Transverse colon (tissue), 4 donors: ENCODE measurements at regions not wholly inside any gene's neighbourhood (a gene's known extent, or its start where the extent isn't known, plus 50 kb on each side); places are given as distances from the start of the nearest gene placed in this dataset.

Experiments
- DNase-seq: peaks from one replicate; pipeline ENCODE4 v3.0.0-alpha.2; 2019
- H3K27ac ChIP-seq, 4 donors: fragments of 200-600 bp; sonication (generic); 2 replicates each; pipeline ENCODE4 v1.5.1; 2016 to 2018; ENCODE audit warnings: inconsistent platforms in 4 of 4
- H3K27me3 ChIP-seq: fragments of 200-600 bp; sonication (generic); 2 replicates; pipeline ENCODE4 v1.5.1; 2017; ENCODE audit warnings: inconsistent platforms
- H3K36me3 ChIP-seq, 4 donors: fragments of 200-600 bp; sonication (generic); 2 replicates each; pipeline ENCODE4 v1.5.1; 2017 to 2019; ENCODE audit warnings: inconsistent platforms in 4 of 4
- H3K4me1 ChIP-seq, 4 donors: fragments of 200-600 bp; sonication (generic); 2 replicates each; pipeline ENCODE4 v1.5.1; 2017 to 2020; ENCODE audit warnings: inconsistent platforms in 4 of 4
- H3K4me3 ChIP-seq, 4 donors: fragments of 200-600 bp; sonication (generic); 1 replicate in 1 of 4; 2 replicates in 3 of 4; pipeline versions ENCODE4 v1.5.1 to v1.6.1; 2017 to 2019; ENCODE audit warnings: inconsistent platforms in 4 of 4
- H3K9me3 ChIP-seq, 2 donors: fragments of 200-600 bp; sonication (generic); 2 replicates each; pipeline ENCODE4 v1.5.1; 2017 to 2019; ENCODE audit warnings: inconsistent platforms in 2 of 2
- EP300 ChIP-seq: sonication (generic); formaldehyde crosslinking; IDR thresholded peaks from one replicate; pipeline ENCODE4 v1.6.1; 2017; ENCODE audit warnings: antibody characterized with exemption, low read depth
- POLR2A ChIP-seq: fragments of 450-650 bp; IDR thresholded peaks from one replicate; pipeline ENCODE4 v1.6.1; 2016; ENCODE audit warnings: antibody characterized with exemption, mild to moderate bottlenecking, moderate library complexity
- POLR2AphosphoS5 ChIP-seq, 3 donors: sonication (generic); formaldehyde crosslinking; IDR thresholded peaks; one replicate each; pipeline ENCODE4 v1.6.1; 2016; ENCODE audit warnings: antibody characterized with exemption in 3 of 3
- WGBS, 2 donors: methylation state at CpG; one replicate each; pipeline ENCODE4 v1.1.5; 2018; ENCODE audit warnings: low coverage in 1 of 2; 5-methylcytosine and 5-hydroxymethylcytosine counted together
- in situ Hi-C, 4 donors: fragments of 200-750 bp; cut with MboI; loops; one replicate each; pipeline versions ENCODE4 v1.15.0 to v1.15.1; 2017; ENCODE audit warnings: low sequenced_read_pairs in 3 of 4, low pct_ligation_motif_present in 1 of 4, low pct_unique_long_range_greater_than_20kb in 1 of 4
- intact Hi-C: fragments of 100-400 bp; cut with DNase I; formaldehyde crosslinking; loops from one replicate; pipeline ENCODE4 v1.15.1; 2023; ENCODE audit warnings: low total_unique reads
- TF ChIP-seq, protein P1 (sequence below), 5 experiments: fragments of 200-600 bp in 3 of 5; fragments of 450-650 bp in 2 of 5; sonication (generic) in 3 of 5; IDR thresholded peaks; 1 replicate in 2 of 5; 2 replicates in 3 of 5; pipeline ENCODE4 v1.5.1; 2016 to 2017; ENCODE audit warnings: antibody characterized with exemption in 5 of 5, inconsistent platforms in 3 of 5, mild to moderate bottlenecking in 2 of 5, moderate library complexity in 1 of 5

DNA sequence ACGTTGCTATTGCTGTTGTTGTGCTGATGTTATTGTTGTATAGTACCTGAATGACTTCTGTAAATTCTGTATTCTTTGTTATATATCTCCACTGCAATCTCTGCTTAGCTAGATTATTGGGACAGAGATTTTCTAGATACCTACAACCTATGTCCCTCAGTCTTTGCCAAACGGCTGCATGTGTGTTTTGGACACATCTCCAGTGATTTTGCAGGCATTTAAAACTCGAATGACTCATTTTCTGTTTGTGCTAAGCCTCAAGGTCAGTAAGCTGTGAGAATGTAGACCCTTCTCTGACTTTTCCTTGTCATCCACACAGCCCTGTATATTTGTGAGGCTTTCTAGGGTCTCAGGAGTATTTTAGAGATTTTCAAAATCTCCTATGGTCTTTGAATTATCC lies 410.7 kb downstream of the POM121L12 start:
- H3K36me3 ChIP-seq = no peaks in the 10 kb centered on the region
- H3K9me3 ChIP-seq = peaks cover 0 to 4% of the 10 kb centered on the region in 2 donors
- in situ Hi-C loops (no loop called here), intact Hi-C loops (no loop called here)
- 52 to 55% methylated on average over 3 of the region's 3 CpGs for WGBS, 2 donors
- no peak for DNase-seq
- no peaks in the 10 kb centered on the region for H3K27me3 ChIP-seq
- no peak overlapping the region for H3K4me3 ChIP-seq
- TF ChIP-seq EP300 = no peak
- no peak overlapping the region for H3K27ac ChIP-seq
- H3K4me1 ChIP-seq = no peaks in the 10 kb centered on the region

DNA sequence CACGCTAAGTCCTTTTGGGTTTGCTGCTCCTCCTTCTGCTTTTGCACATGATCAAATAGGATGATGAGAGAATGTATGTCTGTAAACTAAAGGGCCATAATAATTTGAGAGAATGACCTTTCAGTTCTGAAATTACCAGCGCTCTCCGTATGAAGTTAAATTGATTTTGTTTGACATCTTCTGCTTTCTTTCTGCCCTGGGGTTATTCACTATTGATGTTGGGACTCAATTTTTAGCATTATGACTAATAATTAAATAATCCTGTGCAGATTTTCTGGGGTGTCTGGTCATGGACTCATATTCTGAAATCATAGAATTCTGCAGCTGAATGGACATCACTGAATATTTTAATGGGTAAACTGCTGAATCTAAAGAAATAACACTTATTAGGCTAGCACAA lies 423.2 kb downstream of the POM121L12 start:
- intact Hi-C loops = no loop called here
- no peak for DNase-seq
- no peak for TF ChIP-seq POLR2AphosphoS5 (IDR thresholded peaks at IDR 0.05)
- no peak for TF ChIP-seq POLR2A
- no peak for TF ChIP-seq EP300
- TF ChIP-seq, protein P1, sequence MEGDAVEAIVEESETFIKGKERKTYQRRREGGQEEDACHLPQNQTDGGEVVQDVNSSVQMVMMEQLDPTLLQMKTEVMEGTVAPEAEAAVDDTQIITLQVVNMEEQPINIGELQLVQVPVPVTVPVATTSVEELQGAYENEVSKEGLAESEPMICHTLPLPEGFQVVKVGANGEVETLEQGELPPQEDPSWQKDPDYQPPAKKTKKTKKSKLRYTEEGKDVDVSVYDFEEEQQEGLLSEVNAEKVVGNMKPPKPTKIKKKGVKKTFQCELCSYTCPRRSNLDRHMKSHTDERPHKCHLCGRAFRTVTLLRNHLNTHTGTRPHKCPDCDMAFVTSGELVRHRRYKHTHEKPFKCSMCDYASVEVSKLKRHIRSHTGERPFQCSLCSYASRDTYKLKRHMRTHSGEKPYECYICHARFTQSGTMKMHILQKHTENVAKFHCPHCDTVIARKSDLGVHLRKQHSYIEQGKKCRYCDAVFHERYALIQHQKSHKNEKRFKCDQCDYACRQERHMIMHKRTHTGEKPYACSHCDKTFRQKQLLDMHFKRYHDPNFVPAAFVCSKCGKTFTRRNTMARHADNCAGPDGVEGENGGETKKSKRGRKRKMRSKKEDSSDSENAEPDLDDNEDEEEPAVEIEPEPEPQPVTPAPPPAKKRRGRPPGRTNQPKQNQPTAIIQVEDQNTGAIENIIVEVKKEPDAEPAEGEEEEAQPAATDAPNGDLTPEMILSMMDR (IDR thresholded peaks at IDR 0.05) = no peak
- Histone ChIP-seq H3K36me3 (no peaks in the 10 kb centered on the region), H3K4me1 (no peaks in the 10 kb centered on the region), H3K4me3 (no peak overlapping the region), H3K9me3 (no peaks in the 10 kb centered on the region), H3K27ac (no peak overlapping the region), H3K27me3 (no peaks in the 10 kb centered on the region)
- in situ Hi-C loops = no loop called here
- 95% methylated on average over 3 of the region's 3 CpGs for WGBS, 2 donors

DNA sequence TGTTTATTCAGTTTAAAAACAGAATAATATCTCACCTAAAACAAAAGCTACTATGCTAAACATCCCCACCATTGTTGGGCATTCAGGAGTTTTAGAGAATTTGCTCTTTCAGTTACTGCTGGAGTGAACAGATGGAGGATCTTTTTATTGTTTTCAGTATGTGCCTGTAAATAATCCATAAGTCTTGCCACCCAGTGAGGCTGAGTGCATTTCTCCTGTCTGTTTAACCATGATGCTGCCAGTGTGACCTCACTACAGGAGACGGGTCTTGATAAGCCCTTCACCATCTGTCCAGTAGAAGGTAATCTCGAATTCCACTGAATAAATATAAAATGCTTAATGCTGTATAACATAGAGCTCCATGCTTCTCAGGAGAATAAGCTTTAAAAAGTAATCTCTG lies 430.9 kb downstream of the POM121L12 start:
- WGBS, 2 donors = 63 to 64% methylated on average over 2 of the region's 2 CpGs
- H3K4me3 ChIP-seq = no peak overlapping the region
- H3K9me3 ChIP-seq = no peaks in the 10 kb centered on the region
- intact Hi-C loops (no loop called here), in situ Hi-C loops (no loop called here)
- no peak for TF ChIP-seq POLR2AphosphoS5 (IDR thresholded peaks at IDR 0.05)
- TF ChIP-seq EP300 = no peak
- TF ChIP-seq, protein P1 (IDR thresholded peaks at IDR 0.05) = no peak
- no peak for TF ChIP-seq POLR2A
- no peaks in the 10 kb centered on the region for H3K4me1 ChIP-seq
- DNase-seq = no peak
- H3K27ac ChIP-seq = no peak overlapping the region
- H3K36me3 ChIP-seq = no peaks in the 10 kb centered on the region
- no peaks in the 10 kb centered on the region for H3K27me3 ChIP-seq

DNA sequence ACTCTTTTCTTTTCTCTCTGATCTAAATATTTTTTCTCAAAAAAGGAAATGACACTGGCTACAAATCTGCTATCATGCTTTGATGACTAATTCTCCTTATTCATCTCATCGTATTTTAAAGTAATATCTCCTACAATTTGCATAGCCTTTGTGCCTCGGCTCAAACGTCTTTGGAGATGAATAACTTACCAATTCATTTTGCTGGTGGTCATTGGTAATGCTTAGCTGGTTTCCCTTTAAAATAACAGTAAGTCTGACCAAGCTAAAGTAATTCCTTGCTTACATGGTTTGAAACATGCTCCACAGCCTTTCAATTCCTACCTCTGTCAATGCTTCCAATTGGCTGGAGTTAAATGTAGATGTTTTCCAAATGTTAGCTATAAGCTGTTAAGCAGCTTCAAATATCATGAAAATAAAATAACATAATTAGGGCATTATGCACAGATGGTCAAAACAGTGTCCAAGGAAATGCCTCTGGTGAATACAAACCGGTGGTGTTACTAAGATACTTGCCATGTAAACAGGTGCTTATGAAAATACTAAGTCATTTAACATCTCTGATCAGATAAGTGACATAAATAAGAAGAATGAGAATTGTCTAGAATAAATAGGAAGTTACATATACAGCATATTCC lies 435.0 kb downstream of the POM121L12 start:
- no peaks in the 10 kb centered on the region for H3K4me1 ChIP-seq
- no peak for DNase-seq
- no peaks in the 10 kb centered on the region for H3K36me3 ChIP-seq
- intact Hi-C loops (no loop called here), in situ Hi-C loops (no loop called here)
- no peak overlapping the region for H3K27ac ChIP-seq
- no peaks in the 10 kb centered on the region for H3K9me3 ChIP-seq
- H3K27me3 ChIP-seq = no peaks in the 10 kb centered on the region
- no peak overlapping the region for H3K4me3 ChIP-seq
- TF ChIP-seq, protein P1 (IDR thresholded peaks at IDR 0.05) = no peak
- TF ChIP-seq POLR2AphosphoS5 (IDR thresholded peaks at IDR 0.05) (no peak), POLR2A (no peak), EP300 (no peak)
- 73 to 88% methylated on average over 4 of the region's 4 CpGs for WGBS, 2 donors

DNA sequence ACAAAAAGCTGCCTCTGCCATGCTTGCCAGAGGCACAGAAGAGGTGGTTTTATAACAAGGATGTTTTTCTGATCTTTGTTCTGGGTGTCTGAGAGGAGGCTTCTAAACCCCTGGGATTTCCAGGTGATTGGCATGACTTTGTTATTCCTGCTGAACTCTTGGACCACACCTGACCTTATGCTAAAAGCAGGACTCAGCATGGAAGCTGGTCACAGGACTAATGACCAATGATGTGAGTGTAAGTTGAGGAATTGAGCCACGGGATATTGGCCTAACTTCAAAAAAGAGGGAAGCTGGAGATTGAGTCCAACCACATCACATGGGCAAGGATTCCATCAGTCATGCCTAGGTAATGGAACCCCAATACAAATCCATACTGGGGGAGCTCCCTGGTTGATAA lies 437.9 kb downstream of the POM121L12 start:
- in situ Hi-C loops (no loop called here), intact Hi-C loops (no loop called here)
- Histone ChIP-seq H3K9me3 (peaks cover 0 to 3% of the 10 kb centered on the region in 2 donors), H3K27ac (no peak overlapping the region), H3K27me3 (no peaks in the 10 kb centered on the region), H3K4me1 (no peaks in the 10 kb centered on the region), H3K36me3 (no peaks in the 10 kb centered on the region), H3K4me3 (no peak overlapping the region)
- 33 to 60% methylated on average over 1 of the region's 1 CpG for WGBS, 2 donors
- TF ChIP-seq EP300 (no peak), POLR2AphosphoS5 (IDR thresholded peaks at IDR 0.05) (no peak), POLR2A (no peak)
- TF ChIP-seq, protein P1 (IDR thresholded peaks at IDR 0.05) = no peak
- no peak for DNase-seq
